Hematopoietic multipotent progenitor cell treated with erythropoietin and hydrocortisone succinate and interleukin-3 and kit ligand, for 6 days (in vitro differentiated cells): ENCODE measurements at regions not wholly inside any gene's neighbourhood (a gene's known extent, or its start where the extent isn't known, plus 50 kb on each side); places are given as distances from the start of the nearest gene placed in this dataset.

Experiments used
- DNase-seq: peaks from one replicate; pipeline ENCODE4 v3.0.0-alpha.2; 2015

GRCh38 chr6:50102676-50103075, 52.9 kb upstream of the DEFB112 start:
- no peak for DNase-seq

GRCh38 chr6:50110587-50110986, 60.9 kb upstream of the DEFB112 start:
- no peak for DNase-seq

- DNase-seq: no peak
These were observed 63.5 kb upstream of the DEFB112 start for GRCh38 chr6:50112981-50113857.

GRCh38 chr6:50116390-50116789, 66.7 kb upstream of the DEFB112 start:
- DNase-seq: no peak

- DNase-seq: no peak
These were observed 67.2 kb upstream of the DEFB112 start for GRCh38 chr6:50116797-50117542.

- DNase-seq: no peak
These were observed 70.6 kb upstream of the DEFB112 start for GRCh38 chr6:50120300-50120699.

GRCh38 chr6:50123688-50124087, 74.0 kb upstream of the DEFB112 start:
- no peak for DNase-seq

- DNase-seq: no peak
These were observed 74.8 kb upstream of the DEFB112 start for GRCh38 chr6:50124572-50124971.

GRCh38 chr6:50128420-50129005, 78.8 kb upstream of the DEFB112 start:
- DNase-seq: peak; percentile 51

- no peak for DNase-seq
These were observed 86.2 kb upstream of the DEFB112 start for GRCh38 chr6:50135968-50136367.

- peak; percentile 1 for DNase-seq
These were observed 91.4 kb upstream of the DEFB112 start for GRCh38 chr6:50141100-50141499.

- DNase-seq: no peak
These were observed 93.4 kb upstream of the DEFB112 start for GRCh38 chr6:50143011-50143719.

- DNase-seq: peak; percentile 28
These were observed 95.4 kb upstream of the DEFB112 start for GRCh38 chr6:50145125-50145524.

GRCh38 chr6:50147371-50147770, 97.6 kb upstream of the DEFB112 start:
- no peak for DNase-seq

- DNase-seq: no peak
These were observed 130.9 kb upstream of the DEFB112 start for GRCh38 chr6:50180646-50181045.

- DNase-seq: peak; percentile 13
These were observed 135.3 kb upstream of the DEFB112 start for GRCh38 chr6:50185006-50185405.

GRCh38 chr6:50187351-50187921, 137.7 kb upstream of the DEFB112 start:
- no peak for DNase-seq

GRCh38 chr6:50198245-50198644, 148.5 kb upstream of the DEFB112 start:
- DNase-seq: no peak

GRCh38 chr6:50202766-50203165, 153.0 kb upstream of the DEFB112 start:
- no peak for DNase-seq

- no peak for DNase-seq
These were observed 161.9 kb upstream of the DEFB112 start for GRCh38 chr6:50211582-50211981.

- no peak for DNase-seq
These were observed 163.4 kb upstream of the DEFB112 start for GRCh38 chr6:50213146-50213545.

GRCh38 chr6:50214937-50215336, 165.2 kb upstream of the DEFB112 start:
- DNase-seq: no peak

- DNase-seq: no peak
These were observed 168.1 kb upstream of the DEFB112 start for GRCh38 chr6:50217841-50218240.
